ENCODE measurements at regions not wholly inside any gene's neighbourhood (a gene's known extent, or its start where the extent isn't known, plus 50 kb on each side); places are given as distances from the start of the nearest gene placed in this dataset.

GRCh38 chr16:86895606-86896005, 317.3 kb downstream of the FOXL1 start:
- in situ Hi-C loops (cut with MboI) (no loop called here), intact Hi-C loops (cut with micrococcal nuclease; ENCODE audit: unreplicated experiment) (no loop called here)
- no peak for DNase-seq (ENCODE audit: low read depth, low spot score)
- FAIRE-seq: no peak
- ChIA-PET RAD21 (ENCODE audit: unreplicated experiment) (no interaction called here), POLR2A (no interaction called here), SMC1A (ENCODE audit: uncharacterized antibody, unreplicated experiment) (interaction anchor here (0.9 kb wide), 1 partner anchor 19 kb away, joined by 3 read pairs; no protein-coding TSS in a partner anchor), CTCF (no interaction called here)
- Histone ChIP-seq H3K27me3 (replicated peaks in 1 of 2; ENCODE audit: control insufficient read depth in 2 of 2, insufficient read depth in 2 of 2, low read length in 1 of 2) (peaks cover 0 to 3% of the 10 kb centered on the region in 2 experiments; a peak in 3 of 4 replicates), H3K79me2 (ENCODE audit: control insufficient read depth, insufficient read depth, low read length) (no peaks in the 10 kb centered on the region), H3K4me1 (ENCODE audit: control insufficient read depth, insufficient read depth, low read length) (no peaks in the 10 kb centered on the region), H3K9me3 (replicated peaks; ENCODE audit: control insufficient read depth, insufficient read depth, low read length) (no peaks in the 10 kb centered on the region), H3K4me3 (no peak overlapping the region), H3K27ac (ENCODE audit: control insufficient read depth, insufficient read depth) (no peak overlapping the region), H2AFZ (ENCODE audit: control insufficient read depth, low read depth, low read length) (no peak overlapping the region), H3K36me3 (ENCODE audit: control insufficient read depth in 2 of 2, insufficient read depth in 2 of 2, low read length in 1 of 2) (no peaks in the 10 kb centered on the region), H4K20me1 (ENCODE audit: control insufficient read depth, insufficient read depth) (no peaks in the 10 kb centered on the region), H3K4me2 (ENCODE audit: control insufficient read depth, insufficient read depth) (no peak overlapping the region), H3K9ac (ENCODE audit: control insufficient read depth, insufficient read depth, low read length) (no peak overlapping the region)
- BruUV-seq (replicated peaks): no TSS peak
- WGBS (ENCODE audit: insufficient coverage, insufficient replicate concordance, low lambda C conversion rate, missing lambda C conversion rate): 16% methylated on average over 10 of the region's 11 CpGs
- ATAC-seq: no peak
- TF ChIP-seq NBN (IDR thresholded peaks at IDR 0.05): no peak
- no peak for TF ChIP-seq WRNIP1 (IDR thresholded peaks at IDR 0.05; ENCODE audit: borderline replicate concordance, low read depth, low read length)
- TF ChIP-seq NR2F1 (conservative IDR thresholded peaks at IDR 0.05): no peak
- no peak for TF ChIP-seq IRF5 (IDR thresholded peaks at IDR 0.05; ENCODE audit: borderline replicate concordance)
- TF ChIP-seq STAT3 (IDR thresholded peaks at IDR 0.05; ENCODE audit: low read depth, low read length): no peak
- TF ChIP-seq SUZ12 (IDR thresholded peaks at IDR 0.05; ENCODE audit: unreplicated experiment): no peak
- TF ChIP-seq LARP7 (IDR thresholded peaks at IDR 0.05): no peak
- no peak for TF ChIP-seq CHD4 (IDR thresholded peaks at IDR 0.05)
- TF ChIP-seq ATF7 (IDR thresholded peaks at IDR 0.05; ENCODE audit: low read depth): no peak
- TF ChIP-seq RB1 (IDR thresholded peaks at IDR 0.05; ENCODE audit: borderline replicate concordance): no peak
- TF ChIP-seq, protein P1, sequence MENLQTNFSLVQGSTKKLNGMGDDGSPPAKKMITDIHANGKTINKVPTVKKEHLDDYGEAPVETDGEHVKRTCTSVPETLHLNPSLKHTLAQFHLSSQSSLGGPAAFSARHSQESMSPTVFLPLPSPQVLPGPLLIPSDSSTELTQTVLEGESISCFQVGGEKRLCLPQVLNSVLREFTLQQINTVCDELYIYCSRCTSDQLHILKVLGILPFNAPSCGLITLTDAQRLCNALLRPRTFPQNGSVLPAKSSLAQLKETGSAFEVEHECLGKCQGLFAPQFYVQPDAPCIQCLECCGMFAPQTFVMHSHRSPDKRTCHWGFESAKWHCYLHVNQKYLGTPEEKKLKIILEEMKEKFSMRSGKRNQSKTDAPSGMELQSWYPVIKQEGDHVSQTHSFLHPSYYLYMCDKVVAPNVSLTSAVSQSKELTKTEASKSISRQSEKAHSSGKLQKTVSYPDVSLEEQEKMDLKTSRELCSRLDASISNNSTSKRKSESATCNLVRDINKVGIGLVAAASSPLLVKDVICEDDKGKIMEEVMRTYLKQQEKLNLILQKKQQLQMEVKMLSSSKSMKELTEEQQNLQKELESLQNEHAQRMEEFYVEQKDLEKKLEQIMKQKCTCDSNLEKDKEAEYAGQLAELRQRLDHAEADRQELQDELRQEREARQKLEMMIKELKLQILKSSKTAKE (IDR thresholded peaks at IDR 0.05; ENCODE audit: low read depth, poor library complexity, severe bottlenecking): no peak
- no peak for TF ChIP-seq EGR1 (IDR thresholded peaks at IDR 0.05; ENCODE audit: borderline replicate concordance in 1 of 2, low read depth in 2 of 2, low read length in 2 of 2)
- TF ChIP-seq RUNX3 (IDR thresholded peaks at IDR 0.05; ENCODE audit: low read length): no peak
- TF ChIP-seq BHLHE40 (IDR thresholded peaks at IDR 0.05; ENCODE audit: borderline replicate concordance in 1 of 2, low read depth in 2 of 2, low read length in 1 of 2): no peak
- no peak for TF ChIP-seq NFIC (IDR thresholded peaks at IDR 0.05; ENCODE audit: low read depth, low read length)
- no peak for TF ChIP-seq PAX5 (IDR thresholded peaks at IDR 0.05; ENCODE audit: borderline replicate concordance, low read depth, low read length)
- no peak for TF ChIP-seq SIX5 (IDR thresholded peaks at IDR 0.05; ENCODE audit: low read depth, low read length, severe bottlenecking)
- TF ChIP-seq POLR2AphosphoS5 (IDR thresholded peaks at IDR 0.05; ENCODE audit: low read length): no peak
- TF ChIP-seq NR2C1 (IDR thresholded peaks at IDR 0.05): no peak
- no peak for TF ChIP-seq MEF2B (IDR thresholded peaks at IDR 0.05; ENCODE audit: partially characterized antibody, poor library complexity, severe bottlenecking)
